Activated CD4-positive, alpha-beta T cell treated with anti-CD3 and anti-CD28 coated beads, Interleukin-2, amount 50 U/mL, for 4 hours (primary cell): ENCODE measurements at regions not wholly inside any gene's neighbourhood (a gene's known extent, or its start where the extent isn't known, plus 50 kb on each side); places are given as distances from the start of the nearest gene placed in this dataset.
"Not testable (repeated sequence)": the region's sequence is repeated elsewhere in the genome, so short reads cannot be mapped to it uniquely, and the experiment has no call there.

Experiments used
- DNase-seq, 2 experiments: peaks; one replicate each; pipeline ENCODE4 v3.0.0-alpha.2; 2020

DNA sequence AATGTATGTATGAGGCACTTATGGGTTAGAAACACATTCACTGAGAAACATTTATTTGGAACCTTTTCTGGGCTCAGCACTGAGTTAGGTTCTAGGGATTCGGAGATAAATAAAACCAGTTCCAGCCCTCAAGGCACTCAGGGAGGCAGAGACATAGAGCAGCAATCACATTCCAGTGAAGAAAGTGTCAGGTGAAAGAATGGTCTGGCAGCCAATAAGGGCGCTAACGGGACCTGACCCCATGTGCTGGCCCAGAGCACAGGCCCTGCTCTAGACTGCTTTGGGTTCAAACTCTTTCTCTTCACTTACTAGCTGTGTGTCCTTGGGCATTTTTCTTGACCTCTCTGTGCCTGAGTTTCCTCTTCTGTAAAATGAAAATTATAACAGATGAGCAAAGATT, 146.0 kb upstream of the SYT13 start:
- DNase-seq, result no peak

DNA sequence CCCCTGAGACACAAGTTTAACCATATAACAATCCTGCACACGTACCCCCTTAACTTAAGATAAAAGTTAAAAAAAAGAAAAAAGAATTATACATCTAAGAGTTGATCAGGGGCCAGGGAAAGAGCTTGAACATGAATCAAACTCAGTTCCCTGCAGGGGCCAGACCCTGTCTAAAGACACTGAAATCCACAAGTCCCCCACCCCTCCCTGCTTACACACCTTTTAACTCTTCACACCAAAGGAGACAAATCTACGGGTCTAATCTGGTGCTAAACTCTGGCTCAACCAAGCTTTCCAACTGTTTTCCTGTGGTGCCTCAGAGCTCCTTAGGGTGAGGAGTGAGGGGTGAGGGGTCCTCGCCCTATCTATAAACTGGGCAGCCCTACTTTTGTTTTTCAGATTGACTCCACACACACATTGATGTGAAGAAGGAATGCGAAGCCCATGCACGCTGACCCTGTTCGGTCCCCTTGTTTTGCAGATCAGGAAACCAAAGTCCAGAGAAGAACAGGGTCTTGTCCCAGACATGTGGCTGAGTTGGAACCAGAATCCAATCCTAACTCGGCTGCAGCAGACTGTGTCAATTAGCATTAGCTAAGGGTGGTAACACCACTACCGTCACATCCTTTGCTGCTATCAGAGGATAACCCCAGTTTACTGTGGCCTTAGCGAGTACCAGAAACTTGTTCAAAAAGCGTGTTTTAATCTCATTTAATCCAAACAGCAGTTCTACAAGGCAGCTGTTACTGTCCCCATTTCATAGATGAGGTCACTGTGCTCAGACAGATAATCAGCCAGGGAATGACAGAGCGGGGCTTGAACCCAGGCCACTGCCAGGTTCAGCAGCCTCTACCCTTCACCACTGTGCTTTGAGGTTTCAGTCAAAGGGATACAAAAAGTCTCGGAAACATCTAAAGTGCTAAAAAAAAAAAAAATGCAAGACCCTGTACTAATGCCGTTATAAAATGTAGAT, 145.2 kb upstream of the SYT13 start:
- no peak for DNase-seq

DNA sequence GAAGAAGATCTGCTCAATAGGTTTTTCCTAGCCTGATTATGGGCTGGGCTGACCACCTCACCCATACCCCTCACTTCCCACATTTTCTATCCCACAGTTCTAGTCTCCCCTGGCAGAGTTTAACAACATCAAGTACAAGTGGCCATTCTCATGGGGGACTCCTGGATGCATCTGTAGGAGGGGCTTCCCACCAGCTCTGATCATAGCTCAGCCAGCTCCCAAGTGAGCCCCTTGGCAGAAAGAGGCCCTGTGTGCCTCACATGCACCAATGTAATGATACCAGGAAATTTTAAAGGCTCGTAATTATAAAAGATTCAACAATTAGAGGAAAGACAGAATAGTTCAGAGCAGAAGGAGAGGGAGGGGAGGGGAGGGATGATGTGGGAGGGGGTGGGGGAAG, 144.2 kb upstream of the SYT13 start:
- DNase-seq, result no peak

DNA sequence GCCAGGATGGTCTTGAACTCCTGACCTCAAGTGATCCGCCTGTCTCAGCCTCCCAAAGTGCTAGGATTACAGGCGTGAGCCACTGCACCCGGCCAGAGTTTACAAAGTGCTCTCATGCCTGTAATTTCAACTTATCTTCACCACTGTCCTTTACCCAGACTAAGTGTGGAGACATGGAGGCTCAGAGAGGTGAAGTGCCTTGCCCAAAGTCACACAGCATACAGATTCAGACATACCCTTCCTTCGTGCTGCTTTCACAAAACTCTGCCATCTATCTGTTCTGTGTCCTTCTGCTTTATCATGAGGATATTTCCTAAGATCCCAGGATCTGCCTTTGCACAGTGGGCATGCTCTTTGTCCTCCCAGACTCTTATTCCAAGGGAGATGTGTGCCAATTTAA, 143.6 kb upstream of the SYT13 start:
- DNase-seq, result no peak

- DNase-seq, result no peak
Observed at GRCh38 chr11:45428541-45429230, 142.5 kb upstream of the SYT13 start.

DNA sequence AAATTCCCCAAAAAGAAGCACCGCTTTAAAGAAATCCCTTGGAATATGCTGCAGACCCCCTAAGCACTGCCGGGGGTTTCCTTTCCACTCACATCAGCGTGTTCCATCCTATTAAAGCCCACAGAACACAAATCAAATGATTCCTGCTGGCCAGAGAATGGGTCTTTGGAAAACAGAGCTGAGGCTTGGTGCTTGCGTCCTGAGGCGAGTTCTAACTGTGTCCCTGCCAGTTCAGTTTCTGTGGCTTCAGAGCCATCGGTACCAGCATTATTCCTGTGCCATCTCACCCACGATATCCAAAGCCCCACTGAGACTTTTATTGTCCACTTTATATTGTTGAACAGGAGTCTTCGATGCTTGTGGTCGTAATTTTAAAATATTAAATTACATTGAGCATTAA, 142.0 kb upstream of the SYT13 start:
- DNase-seq, result no peak

- DNase-seq, result no peak
Observed at GRCh38 chr11:45424411-45425180, 138.5 kb upstream of the SYT13 start.

DNA sequence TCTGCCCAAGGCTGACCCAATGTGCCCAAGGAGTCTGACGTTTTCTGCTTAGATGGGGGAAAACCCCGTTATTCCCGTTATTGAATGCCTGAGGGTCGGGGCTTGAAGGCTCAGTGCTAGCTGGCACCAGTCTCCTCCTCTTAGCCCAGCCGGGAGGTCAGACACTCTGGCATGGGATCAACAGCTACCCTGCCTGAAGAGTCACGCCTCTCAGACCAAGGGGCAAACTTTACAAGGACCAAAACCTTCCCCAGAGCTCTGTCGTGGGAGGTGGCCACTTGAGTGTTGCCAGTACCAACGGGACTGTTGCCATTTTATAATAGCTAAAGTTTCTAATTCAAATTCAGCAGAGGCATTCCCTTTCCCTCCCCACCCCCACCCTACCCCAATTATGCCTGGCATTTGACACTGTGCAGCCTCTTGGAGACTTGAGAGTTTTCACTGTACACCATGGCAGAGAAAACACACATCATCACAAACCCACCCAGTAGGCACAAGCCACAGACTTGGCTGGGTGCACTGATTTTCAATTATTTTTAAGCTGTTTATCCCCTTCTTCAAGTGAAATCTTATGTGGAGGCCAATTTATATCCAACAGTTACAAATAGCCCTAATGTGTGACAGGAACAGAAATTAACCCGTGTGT, 137.5 kb upstream of the SYT13 start:
- DNase-seq, result no peak

DNA sequence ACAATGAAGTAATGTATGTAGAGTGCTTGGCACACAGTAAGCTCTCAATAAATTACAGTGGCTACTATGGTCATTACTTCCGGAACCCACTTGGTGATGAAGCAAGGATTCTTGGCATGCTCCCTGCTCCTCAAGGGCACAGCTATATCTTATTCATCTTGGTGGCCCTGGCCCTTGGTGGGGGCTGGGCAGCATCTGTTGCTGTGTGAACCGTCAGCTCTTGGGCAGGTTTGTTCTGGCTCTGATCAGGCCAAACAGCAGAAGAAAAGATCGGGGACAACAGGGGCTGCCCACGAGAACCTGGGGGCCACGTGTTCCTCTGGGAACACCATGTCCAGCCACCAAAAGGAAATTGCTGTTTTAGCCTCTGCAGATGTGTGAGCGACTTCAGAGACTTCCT, 136.9 kb upstream of the SYT13 start:
- no peak for DNase-seq

GRCh38 chr11:45414088-45414487, 127.9 kb upstream of the SYT13 start:
- DNase-seq, result no peak

DNA sequence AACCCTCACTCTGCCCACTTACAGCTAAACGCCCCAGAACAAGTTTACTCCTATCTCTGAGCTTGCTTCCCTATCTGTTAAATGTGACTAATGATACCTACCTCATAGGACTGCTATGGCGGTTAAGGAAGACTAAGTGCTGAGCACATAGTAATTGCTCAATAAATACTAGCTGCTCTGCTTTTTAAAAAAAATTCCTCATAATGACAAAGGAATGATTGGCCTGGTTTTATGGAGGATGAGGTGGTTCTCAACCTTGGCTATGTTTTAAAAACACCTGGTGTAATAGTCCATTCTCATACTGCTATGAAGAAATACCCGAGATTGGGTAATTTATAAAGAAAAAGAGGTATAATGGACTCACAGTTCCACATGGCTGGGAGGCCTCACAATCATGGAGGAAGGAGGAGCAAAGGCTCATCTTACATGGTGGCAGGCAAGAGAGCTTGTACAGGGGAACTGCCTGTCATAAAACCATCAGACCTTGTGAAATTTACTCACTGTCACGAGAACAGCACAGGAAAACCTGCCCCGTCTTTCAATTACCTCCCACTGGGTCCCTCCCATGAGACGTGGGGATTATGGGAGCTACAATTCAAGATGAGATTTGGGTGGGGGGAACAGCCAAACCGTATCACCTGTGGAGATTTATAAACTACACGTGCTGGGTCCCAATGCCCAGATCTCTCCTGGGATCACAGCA, 127.2 kb upstream of the SYT13 start:
- DNase-seq, result no peak

GRCh38 chr11:45412521-45412920, 126.4 kb upstream of the SYT13 start:
- no peak for DNase-seq

- no peak for DNase-seq
Observed at GRCh38 chr11:45412051-45412471, 125.9 kb upstream of the SYT13 start.

DNA sequence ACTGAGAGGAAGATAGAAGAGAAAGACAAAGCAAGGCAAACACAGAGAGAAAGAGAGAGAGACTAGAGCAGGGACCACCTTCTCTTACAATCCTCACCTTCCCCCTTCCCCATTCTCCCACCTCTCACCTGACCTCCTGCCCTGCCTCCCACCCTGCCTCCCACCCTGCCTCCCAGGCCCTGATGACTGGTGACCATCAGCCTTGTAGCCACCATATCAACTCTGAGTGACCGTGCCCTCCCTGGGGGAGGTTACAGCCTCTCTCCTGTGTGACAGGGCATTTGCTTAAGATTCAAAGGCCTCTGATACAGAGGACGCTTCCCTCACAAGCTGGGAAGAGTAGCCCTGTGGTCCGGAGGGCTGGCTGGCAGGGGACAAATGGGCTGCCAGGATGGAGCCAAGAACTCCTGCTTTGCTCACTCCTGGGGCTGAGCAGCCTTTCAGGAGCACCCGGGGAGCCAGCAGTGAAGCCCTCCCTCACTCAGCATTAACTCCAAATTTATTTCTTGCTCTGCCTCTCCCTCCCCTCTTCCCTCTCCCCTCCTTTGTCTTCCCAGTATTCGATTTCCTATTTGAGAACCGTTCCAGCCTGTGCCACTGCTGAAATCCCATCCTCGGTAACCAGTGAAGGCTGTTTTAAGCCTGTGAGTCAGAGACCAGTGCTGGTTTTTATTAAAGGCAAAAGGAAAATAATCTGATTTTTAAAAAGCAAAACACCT, 125.2 kb upstream of the SYT13 start:
- no peak for DNase-seq

GRCh38 chr11:45410391-45411227, 124.5 kb upstream of the SYT13 start:
- DNase-seq, result no peak

DNA sequence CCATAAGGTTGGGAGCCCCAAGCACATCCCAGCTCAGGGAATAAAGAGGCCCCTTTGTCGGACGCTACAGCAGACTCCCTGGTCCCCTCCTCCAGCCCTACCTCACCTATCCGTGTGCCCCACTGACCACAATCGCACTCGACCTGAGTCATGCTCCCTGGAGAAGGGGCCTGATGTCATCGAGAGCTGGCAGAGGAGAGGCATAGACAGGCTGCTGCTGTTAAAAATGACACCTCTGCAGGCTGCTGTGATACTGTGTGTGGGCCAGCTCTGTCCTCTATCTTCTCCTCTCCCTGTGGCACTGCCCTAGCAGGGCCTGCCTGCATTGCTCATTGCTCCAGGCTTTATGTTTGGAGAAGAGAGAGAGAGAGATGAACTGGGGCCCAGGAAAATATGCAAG, 123.4 kb upstream of the SYT13 start:
- DNase-seq, result no peak

- no peak for DNase-seq
Observed at GRCh38 chr11:45407226-45407625, 121.1 kb upstream of the SYT13 start.

GRCh38 chr11:45405916-45406670, 120.0 kb upstream of the SYT13 start:
- DNase-seq, result no peak

- DNase-seq, result not testable (repeated sequence)
Observed at GRCh38 chr11:45403521-45403920, 117.4 kb upstream of the SYT13 start.
